Hematopoietic multipotent progenitor cell treated with erythropoietin and hydrocortisone succinate and interleukin-3 and kit ligand, for 15 days (in vitro differentiated cells): ENCODE measurements at regions not wholly inside any gene's neighbourhood (a gene's known extent, or its start where the extent isn't known, plus 50 kb on each side); places are given as distances from the start of the nearest gene placed in this dataset.

Experiments
- DNase-seq: peaks from one replicate; pipeline ENCODE4 v3.0.0-alpha.2; 2015; ENCODE audit warnings: low spot score

- no peak for DNase-seq
Observed at GRCh38 chr2:120976501-120977307, 241.0 kb downstream of the GLI2 start.

- DNase-seq: no peak
Observed at GRCh38 chr2:120977582-120978358, 242.1 kb downstream of the GLI2 start.

GRCh38 chr2:120978359-120979050 lies 242.8 kb downstream of the GLI2 start:
- no peak for DNase-seq

GRCh38 chr2:120979398-120979797 lies 243.7 kb downstream of the GLI2 start:
- no peak for DNase-seq

GRCh38 chr2:120979921-120980320 lies 244.3 kb downstream of the GLI2 start:
- DNase-seq: no peak

DNA sequence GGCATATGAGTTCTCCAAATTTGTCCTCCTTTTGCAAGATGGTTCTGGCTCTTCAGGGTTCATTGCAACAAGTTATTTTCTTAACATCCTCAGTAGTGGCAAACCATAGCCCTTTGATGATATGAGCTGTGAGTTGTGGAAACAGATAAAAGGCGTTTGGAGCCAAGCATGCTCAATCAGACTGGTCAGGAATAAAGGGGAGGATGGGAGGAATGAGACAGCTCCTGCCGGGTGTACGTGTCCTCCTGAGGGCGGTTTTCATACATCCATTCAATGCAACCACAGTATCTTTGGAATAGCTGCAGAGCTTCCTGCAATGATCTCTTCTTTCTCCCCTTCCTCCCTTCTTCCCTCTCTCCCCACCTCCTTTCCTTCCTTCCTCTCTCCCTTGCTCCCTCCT lies 245.8 kb downstream of the GLI2 start:
- DNase-seq: no peak

GRCh38 chr2:120982598-120982997 lies 246.9 kb downstream of the GLI2 start:
- no peak for DNase-seq

- DNase-seq: no peak
Observed at GRCh38 chr2:120983344-120983743, 247.7 kb downstream of the GLI2 start.

GRCh38 chr2:120984046-120984445 lies 248.4 kb downstream of the GLI2 start:
- DNase-seq: no peak

GRCh38 chr2:120984452-120985173 lies 248.9 kb downstream of the GLI2 start:
- no peak for DNase-seq

- DNase-seq: no peak
Observed at GRCh38 chr2:120985174-120985996, 249.7 kb downstream of the GLI2 start.

GRCh38 chr2:120985997-120986651 lies 250.5 kb downstream of the GLI2 start:
- no peak for DNase-seq

GRCh38 chr2:120986898-120987650 lies 251.4 kb downstream of the GLI2 start:
- DNase-seq: no peak

GRCh38 chr2:120988051-120988699 lies 252.5 kb downstream of the GLI2 start:
- no peak for DNase-seq

DNA sequence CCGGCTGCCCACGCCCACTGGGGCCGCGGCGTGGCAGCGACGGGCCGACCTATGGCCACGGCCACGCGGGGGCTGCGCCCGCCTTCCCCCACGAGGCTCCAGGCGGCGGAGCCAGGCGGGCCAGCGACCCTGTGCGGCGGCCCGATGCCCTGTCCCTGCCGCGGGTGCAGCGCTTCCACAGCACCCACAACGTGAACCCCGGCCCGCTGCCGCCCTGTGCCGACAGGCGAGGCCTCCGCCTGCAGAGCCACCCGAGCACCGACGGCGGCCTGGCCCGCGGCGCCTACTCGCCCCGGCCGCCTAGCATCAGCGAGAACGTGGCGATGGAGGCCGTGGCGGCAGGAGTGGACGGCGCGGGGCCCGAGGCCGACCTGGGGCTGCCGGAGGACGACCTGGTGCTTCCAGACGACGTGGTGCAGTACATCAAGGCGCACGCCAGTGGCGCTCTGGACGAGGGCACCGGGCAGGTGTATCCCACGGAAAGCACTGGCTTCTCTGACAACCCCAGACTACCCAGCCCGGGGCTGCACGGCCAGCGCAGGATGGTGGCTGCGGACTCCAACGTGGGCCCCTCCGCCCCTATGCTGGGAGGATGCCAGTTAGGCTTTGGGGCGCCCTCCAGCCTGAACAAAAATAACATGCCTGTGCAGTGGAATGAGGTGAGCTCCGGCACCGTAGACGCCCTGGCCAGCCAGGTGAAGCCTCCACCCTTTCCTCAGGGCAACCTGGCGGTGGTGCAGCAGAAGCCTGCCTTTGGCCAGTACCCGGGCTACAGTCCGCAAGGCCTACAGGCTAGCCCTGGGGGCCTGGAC lies 253.2 kb downstream of the GLI2 start:
- no peak for DNase-seq

DNA sequence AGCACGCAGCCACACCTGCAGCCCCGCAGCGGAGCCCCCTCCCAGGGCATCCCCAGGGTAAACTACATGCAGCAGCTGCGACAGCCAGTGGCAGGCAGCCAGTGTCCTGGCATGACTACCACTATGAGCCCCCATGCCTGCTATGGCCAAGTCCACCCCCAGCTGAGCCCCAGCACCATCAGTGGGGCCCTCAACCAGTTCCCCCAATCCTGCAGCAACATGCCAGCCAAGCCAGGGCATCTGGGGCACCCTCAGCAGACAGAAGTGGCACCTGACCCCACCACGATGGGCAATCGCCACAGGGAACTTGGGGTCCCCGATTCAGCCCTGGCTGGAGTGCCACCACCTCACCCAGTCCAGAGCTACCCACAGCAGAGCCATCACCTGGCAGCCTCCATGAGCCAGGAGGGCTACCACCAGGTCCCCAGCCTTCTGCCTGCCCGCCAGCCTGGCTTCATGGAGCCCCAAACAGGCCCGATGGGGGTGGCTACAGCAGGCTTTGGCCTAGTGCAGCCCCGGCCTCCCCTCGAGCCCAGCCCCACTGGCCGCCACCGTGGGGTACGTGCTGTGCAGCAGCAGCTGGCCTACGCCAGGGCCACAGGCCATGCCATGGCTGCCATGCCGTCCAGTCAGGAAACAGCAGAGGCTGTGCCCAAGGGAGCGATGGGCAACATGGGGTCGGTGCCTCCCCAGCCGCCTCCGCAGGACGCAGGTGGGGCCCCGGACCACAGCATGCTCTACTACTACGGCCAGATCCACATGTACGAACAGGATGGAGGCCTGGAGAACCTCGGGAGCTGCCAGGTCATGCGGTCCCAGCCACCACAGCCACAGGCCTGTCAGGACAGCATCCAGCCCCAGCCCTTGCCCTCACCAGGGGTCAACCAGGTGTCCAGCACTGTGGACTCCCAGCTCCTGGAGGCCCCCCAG lies 254.1 kb downstream of the GLI2 start:
- DNase-seq: no peak

DNA sequence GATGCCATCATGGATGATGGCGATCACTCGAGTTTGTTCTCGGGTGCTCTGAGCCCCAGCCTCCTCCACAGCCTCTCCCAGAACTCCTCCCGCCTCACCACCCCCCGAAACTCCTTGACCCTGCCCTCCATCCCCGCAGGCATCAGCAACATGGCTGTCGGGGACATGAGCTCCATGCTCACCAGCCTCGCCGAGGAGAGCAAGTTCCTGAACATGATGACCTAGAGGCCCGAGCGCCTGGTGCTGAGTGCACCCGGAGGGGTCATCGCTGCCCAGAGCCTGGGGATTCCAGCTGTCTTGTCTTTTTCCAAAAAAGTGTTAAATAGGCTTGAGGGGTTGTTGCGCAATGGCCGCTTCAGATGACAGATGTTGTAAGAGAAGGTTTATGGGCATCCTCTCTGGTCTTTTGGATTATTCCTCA lies 254.8 kb downstream of the GLI2 start:
- DNase-seq: no peak
